T47D (cell line): ENCODE measurements at regions not wholly inside any gene's neighbourhood (a gene's known extent, or its start where the extent isn't known, plus 50 kb on each side); places are given as distances from the start of the nearest gene placed in this dataset.
"Not testable (repeated sequence)": the region's sequence is repeated elsewhere in the genome, so short reads cannot be mapped to it uniquely, and the experiment has no call there.

Experiments
- DNase-seq, 2 experiments: peaks; one replicate each; pipeline versions ENCODE4 v3.0.0 to v3.0.0-alpha.2; 2011 to 2012; ENCODE audit warnings: low read depth in 1 of 2, low spot score in 1 of 2
- JUND ChIP-seq: IDR thresholded peaks from 2 replicates; pipeline ENCODE4 v1.6.1; 2012; ENCODE audit warnings: low read depth
- in situ Hi-C: cut with HindIII; loops from 2 replicates; pipeline ENCODE4 v1.10.0; 2016; ENCODE audit warnings: low sequenced_read_pairs, low pct_unique_long_range_greater_than_20kb

GRCh38 chr1:9435153-9435636 is 104.1 kb upstream of the SLC25A33 start:
- no peak for DNase-seq
- TF ChIP-seq JUND: no peak
- in situ Hi-C loops: no loop called here

DNA sequence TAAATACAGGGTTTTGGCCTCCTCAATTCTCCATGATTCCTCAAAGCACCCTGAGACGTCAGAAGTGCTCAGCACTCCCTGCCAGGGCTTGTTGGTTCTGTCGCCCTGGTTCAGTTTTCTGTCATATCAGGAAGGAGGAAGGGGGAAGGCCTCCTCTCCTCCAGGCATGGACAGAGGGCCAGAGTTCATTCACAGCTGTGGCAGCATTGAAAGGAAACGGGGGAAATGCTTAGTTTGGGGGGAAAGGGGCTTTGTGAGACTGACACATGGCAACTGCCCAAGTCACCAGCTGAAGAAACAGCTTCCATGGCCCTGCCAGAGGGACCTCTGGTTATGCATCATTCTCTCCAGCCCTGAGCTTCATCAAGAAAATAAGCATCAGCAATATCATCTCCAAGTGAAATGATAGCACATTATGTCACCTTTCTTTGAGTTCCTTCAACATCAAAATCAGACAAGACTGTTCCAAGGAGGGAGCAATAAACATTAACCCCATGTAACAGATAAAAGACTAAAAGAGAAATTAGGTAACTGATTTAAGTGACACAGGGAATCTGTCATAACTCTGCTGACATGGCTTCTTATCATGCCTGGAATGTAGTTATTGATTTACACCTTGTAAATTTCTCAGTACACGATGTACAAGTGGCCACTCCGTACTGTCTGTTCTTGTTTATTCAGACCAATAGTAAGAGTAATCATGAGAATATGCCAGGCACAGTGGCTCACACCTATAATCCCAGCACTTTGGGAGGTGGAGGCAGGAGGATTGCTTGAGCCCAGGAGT is 103.2 kb upstream of the SLC25A33 start:
- no peak for TF ChIP-seq JUND
- in situ Hi-C loops: no loop called here
- DNase-seq: no peak

DNA sequence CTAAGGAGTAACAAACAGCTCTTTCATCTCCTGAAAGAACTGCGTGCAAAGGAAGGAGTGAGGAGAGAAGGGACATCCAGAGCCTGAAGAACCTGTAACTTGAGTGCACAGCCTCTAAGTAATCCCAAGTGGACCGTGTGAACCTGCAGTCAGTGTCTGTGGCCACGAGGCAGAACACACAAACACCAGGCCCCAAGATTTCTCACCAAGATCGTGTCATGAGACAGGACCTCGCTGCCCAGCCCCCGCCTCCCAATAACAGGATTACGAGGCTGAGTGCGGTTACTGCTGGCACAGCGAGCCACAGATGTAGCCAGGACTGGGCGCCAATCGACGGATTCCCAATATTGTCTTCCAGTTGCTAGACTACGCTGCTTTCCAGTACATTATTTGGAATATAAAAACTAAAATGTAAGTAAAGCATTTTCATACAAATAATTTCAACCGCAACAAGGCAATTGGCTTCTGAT is 101.3 kb upstream of the SLC25A33 start:
- in situ Hi-C loops: no loop called here
- peak in 1 of 2 experiments; percentile 30 for DNase-seq
- no peak for TF ChIP-seq JUND

DNA sequence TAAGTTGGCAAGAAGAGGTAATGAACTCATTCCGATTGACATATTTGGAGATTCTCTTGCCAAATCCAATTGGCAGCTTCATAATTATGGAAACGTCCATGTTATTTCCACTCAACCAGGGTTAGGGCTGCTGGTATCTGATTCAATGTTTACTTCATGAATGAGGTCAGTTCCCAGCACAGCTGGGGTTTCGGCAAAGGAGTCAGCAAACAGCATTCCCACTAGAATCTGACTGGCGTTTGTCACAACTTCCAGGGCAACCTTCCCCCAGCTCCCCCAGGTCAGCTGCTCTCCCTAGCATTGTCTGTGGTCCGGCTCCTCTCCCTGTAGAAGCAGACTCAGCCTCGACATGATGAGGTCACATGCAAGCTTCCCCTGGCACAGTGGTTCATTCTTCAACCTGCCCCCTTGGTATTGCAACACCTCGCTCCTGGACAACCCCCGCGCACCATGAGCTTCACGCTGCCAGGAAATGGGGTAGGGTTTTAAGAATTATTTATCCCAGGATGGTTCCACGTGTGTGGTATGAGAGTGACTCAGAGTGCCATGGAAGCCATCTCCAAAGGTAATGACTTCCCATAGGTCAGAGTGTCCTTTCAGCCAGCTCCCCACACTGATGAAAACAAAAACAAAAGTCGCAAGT is 100.7 kb upstream of the SLC25A33 start:
- no peak for TF ChIP-seq JUND
- in situ Hi-C loops: no loop called here
- no peak for DNase-seq

DNA sequence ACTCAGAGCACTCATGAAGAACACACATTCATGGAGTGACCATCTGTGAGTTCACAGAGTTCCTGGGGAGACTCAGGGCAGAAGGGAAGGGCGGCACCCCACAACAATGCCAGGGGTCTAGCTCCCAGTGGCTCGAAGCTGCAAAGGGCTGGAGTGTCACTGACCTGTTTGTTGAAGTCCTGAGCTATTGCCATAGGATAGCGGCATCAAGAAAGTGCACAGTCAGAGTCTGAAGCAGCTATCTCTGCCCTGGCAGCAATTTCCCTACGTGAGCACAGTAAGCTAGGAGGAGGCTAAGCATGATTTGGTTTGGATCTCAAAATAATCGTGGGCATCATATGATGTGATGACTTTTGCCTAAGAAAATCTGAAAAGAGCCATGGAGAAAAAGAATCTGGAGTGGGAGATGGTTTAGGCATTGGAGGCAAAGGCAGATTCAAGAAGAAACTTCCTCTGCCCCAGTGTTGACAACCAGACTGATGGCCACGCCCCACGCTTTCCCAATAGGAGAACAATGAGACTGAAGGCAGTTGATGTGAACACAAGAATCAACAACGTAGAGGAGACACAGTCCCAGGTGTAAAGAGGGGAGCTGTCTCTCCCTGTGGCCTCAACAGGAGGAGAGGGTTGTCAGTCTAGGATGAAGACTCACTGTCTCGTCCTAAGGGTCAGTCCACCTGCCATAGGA is 100.0 kb upstream of the SLC25A33 start:
- DNase-seq: peak in 1 of 2 experiments; percentile 33
- TF ChIP-seq JUND: no peak

GRCh38 chr1:9440261-9440660 is 99.0 kb upstream of the SLC25A33 start:
- no peak for DNase-seq
- TF ChIP-seq JUND: no peak
- in situ Hi-C loops: no loop called here

More for the DNA sequence above, 100.0 kb upstream of the SLC25A33 start:
- in situ Hi-C loops: no loop called here

- in situ Hi-C loops: no loop called here
- no peak for TF ChIP-seq JUND
- DNase-seq: no peak
These were observed 98.5 kb upstream of the SLC25A33 start for GRCh38 chr1:9440763-9441194.

DNA sequence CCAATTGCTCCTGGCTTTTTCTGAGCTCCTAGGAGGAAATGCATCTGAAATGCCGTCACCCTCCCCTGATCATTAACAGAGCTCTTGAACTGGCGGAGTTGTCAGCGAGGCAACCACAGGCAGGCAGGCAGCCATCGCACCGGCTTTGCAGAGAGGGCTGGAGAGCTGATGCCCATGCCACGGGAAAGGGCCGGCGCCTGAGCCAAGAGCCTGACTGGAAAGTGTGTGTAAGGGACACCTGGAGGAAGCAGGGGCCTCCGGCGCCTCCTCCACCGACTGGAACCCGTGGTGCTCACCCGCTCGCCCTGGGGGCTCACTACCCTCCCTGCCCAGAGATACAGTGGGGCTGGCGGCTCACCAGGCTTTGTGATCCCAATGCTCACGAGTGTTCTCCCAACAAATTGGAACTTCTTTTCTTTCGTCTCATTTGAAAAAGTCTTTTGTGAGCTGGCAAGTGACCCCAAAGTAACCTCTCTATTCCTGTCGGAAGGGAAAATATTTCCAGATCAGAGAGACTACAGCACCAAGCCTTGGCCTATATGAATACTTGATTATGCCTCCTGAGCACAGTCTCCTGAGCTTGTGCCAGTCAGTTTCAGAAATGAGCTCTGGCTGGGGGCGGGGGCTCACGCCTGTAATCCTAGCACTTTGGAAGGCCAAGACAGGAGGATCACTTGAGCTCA is 97.7 kb upstream of the SLC25A33 start:
- in situ Hi-C loops: no loop called here

GRCh38 chr1:9442278-9442846 is 96.9 kb upstream of the SLC25A33 start:
- TF ChIP-seq JUND: no peak
- in situ Hi-C loops: no loop called here
- DNase-seq: no peak

More for the DNA sequence above, 97.7 kb upstream of the SLC25A33 start:
- TF ChIP-seq JUND: no peak
- DNase-seq: no peak

DNA sequence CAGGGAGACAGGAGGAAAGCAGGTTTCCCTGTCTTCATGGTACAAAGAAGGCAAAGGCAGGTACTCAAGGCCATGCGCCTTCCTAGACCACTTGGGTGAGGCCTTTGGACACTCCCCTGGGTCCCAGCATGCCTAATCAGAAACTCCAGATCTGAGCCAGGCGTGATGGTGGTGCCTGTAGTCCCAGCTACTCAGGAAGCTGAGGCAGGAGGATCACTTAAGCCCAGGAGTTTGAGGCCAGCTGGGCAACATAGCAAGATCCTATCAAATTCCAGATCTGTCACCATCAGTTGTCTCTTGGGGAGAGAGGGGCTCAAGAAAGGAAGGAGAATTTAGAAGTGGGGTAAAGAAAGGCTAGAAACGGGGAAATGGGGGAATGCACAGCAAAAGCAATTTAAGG is 96.3 kb upstream of the SLC25A33 start:
- DNase-seq: no peak
- no peak for TF ChIP-seq JUND
- in situ Hi-C loops: no loop called here

GRCh38 chr1:9443913-9444445 is 95.3 kb upstream of the SLC25A33 start:
- in situ Hi-C loops: no loop called here
- no peak for DNase-seq
- TF ChIP-seq JUND: no peak

- TF ChIP-seq JUND: no peak
- in situ Hi-C loops: no loop called here
- DNase-seq: no peak
These were observed 94.7 kb upstream of the SLC25A33 start for GRCh38 chr1:9444532-9444931.

GRCh38 chr1:9445081-9445480 is 94.2 kb upstream of the SLC25A33 start:
- DNase-seq, in situ Hi-C loops: not testable (repeated sequence)
